KMS-11 (cell line): ENCODE measurements at regions not wholly inside any gene's neighbourhood (a gene's known extent, or its start where the extent isn't known, plus 50 kb on each side); places are given as distances from the start of the nearest gene placed in this dataset.
"Not testable (repeated sequence)": the region's sequence is repeated elsewhere in the genome, so short reads cannot be mapped to it uniquely, and the experiment has no call there.

ENCODE experiments used
- H2AFZ ChIP-seq: fragments of 200-600 bp; sonication (generic); 2 replicates; pipeline ENCODE4 v1.6.1; 2016; ENCODE audit warnings: antibody characterized with exemption, mixed run types, low read depth
- H3K27ac ChIP-seq: fragments of 200-600 bp; sonication (generic); 2 replicates; pipeline ENCODE4 v1.6.1; 2016; ENCODE audit warnings: mild to moderate bottlenecking, mixed run types
- H3K27me3 ChIP-seq: fragments of 200-600 bp; sonication (generic); 2 replicates; pipeline ENCODE4 v1.6.1; 2017; ENCODE audit warnings: mild to moderate bottlenecking, low read depth, mixed run types, moderate library complexity; ENCODE audit not compliant: insufficient read depth
- H3K36me3 ChIP-seq: fragments of 200-600 bp; sonication (generic); 2 replicates; pipeline ENCODE4 v1.6.1; 2017; ENCODE audit warnings: mild to moderate bottlenecking, mixed run types; ENCODE audit not compliant: insufficient read depth
- H3K4me1 ChIP-seq: fragments of 200-600 bp; sonication (generic); 2 replicates; pipeline ENCODE4 v1.6.1; 2016; ENCODE audit warnings: mild to moderate bottlenecking, low read depth, mixed run types; ENCODE audit not compliant: poor library complexity, severe bottlenecking
- H3K4me2 ChIP-seq: fragments of 200-600 bp; sonication (generic); 2 replicates; pipeline ENCODE4 v1.7.0; 2016; ENCODE audit warnings: mild to moderate bottlenecking, mixed run types
- H3K4me3 ChIP-seq: fragments of 200-600 bp; sonication (generic); IDR thresholded peaks from 2 replicates; pipeline ENCODE4 v1.6.1; 2017; ENCODE audit warnings: low read depth, low read length, mixed read lengths; ENCODE audit not compliant: insufficient read depth
- H3K79me2 ChIP-seq: fragments of 200-600 bp; sonication (generic); 2 replicates; pipeline ENCODE4 v1.6.1; 2016; ENCODE audit warnings: low read depth, mixed run types; ENCODE audit not compliant: insufficient read depth
- H3K9ac ChIP-seq: fragments of 200-600 bp; sonication (generic); 2 replicates; pipeline ENCODE4 v1.6.1; 2016; ENCODE audit warnings: mild to moderate bottlenecking, mixed run types
- H4K20me1 ChIP-seq: fragments of 200-600 bp; sonication (generic); 2 replicates; pipeline ENCODE4 v1.6.1; 2016; ENCODE audit warnings: mild to moderate bottlenecking, mixed run types; ENCODE audit not compliant: insufficient read depth
- CTCF ChIP-seq: fragments of 200-600 bp; sonication (generic); conservative IDR thresholded peaks from 2 replicates; pipeline ENCODE4 v1.6.1; 2017; ENCODE audit warnings: low read depth, mild to moderate bottlenecking, antibody characterized with exemption, low read length, moderate library complexity, mixed read lengths

- H3K4me3 ChIP-seq, result no peak overlapping the region
- no peaks in the 10 kb centered on the region for H3K36me3 ChIP-seq
- no peaks in the 10 kb centered on the region for H4K20me1 ChIP-seq
- H3K27ac ChIP-seq, result no peak overlapping the region
- H3K27me3 ChIP-seq, result no peaks in the 10 kb centered on the region
- no peak overlapping the region for H3K4me2 ChIP-seq
- no peaks in the 10 kb centered on the region for H3K79me2 ChIP-seq
- H2AFZ ChIP-seq, result no peak overlapping the region
- H3K4me1 ChIP-seq, result no peaks in the 10 kb centered on the region
- TF ChIP-seq CTCF, result no peak
- no peak overlapping the region for H3K9ac ChIP-seq
Measured at GRCh38 chr5:36418152-36418979, 116.7 kb upstream of the RANBP3L start.

- no peaks in the 10 kb centered on the region for H3K36me3 ChIP-seq
Measured at GRCh38 chr5:36421256-36421655, 119.6 kb upstream of the RANBP3L start.

GRCh38 chr5:36422952-36423351 lies 121.2 kb upstream of the RANBP3L start:
- Histone ChIP-seq H4K20me1 (no peaks in the 10 kb centered on the region), H3K27me3 (no peaks in the 10 kb centered on the region), H3K79me2 (no peaks in the 10 kb centered on the region), H3K9ac (no peak overlapping the region), H2AFZ (no peak overlapping the region), H3K27ac (no peak overlapping the region), H3K4me2 (no peak overlapping the region), H3K4me3 (no peak overlapping the region), H3K36me3 (no peaks in the 10 kb centered on the region), H3K4me1 (no peaks in the 10 kb centered on the region)
- no peak for TF ChIP-seq CTCF

More at GRCh38 chr5:36421256-36421655, 119.6 kb upstream of the RANBP3L start:
- Histone ChIP-seq H3K4me3 (no peak overlapping the region), H4K20me1 (no peaks in the 10 kb centered on the region), H3K4me2 (no peak overlapping the region), H3K79me2 (no peaks in the 10 kb centered on the region), H3K27me3 (no peaks in the 10 kb centered on the region), H2AFZ (no peak overlapping the region), H3K27ac (no peak overlapping the region), H3K4me1 (no peaks in the 10 kb centered on the region), H3K9ac (no peak overlapping the region)
- TF ChIP-seq CTCF, result no peak

- no peaks in the 10 kb centered on the region for H4K20me1 ChIP-seq
- no peaks in the 10 kb centered on the region for H3K79me2 ChIP-seq
- no peaks in the 10 kb centered on the region for H3K4me1 ChIP-seq
- no peak overlapping the region for H3K27ac ChIP-seq
- no peaks in the 10 kb centered on the region for H3K36me3 ChIP-seq
- no peak overlapping the region for H3K9ac ChIP-seq
- H3K4me2 ChIP-seq, result no peak overlapping the region
- no peak overlapping the region for H3K4me3 ChIP-seq
- H2AFZ ChIP-seq, result no peak overlapping the region
- no peaks in the 10 kb centered on the region for H3K27me3 ChIP-seq
- TF ChIP-seq CTCF, result no peak
Measured at GRCh38 chr5:36423578-36424307, 122.0 kb upstream of the RANBP3L start.

- not testable (repeated sequence) for H3K36me3 ChIP-seq, H3K79me2 ChIP-seq, H3K27ac ChIP-seq, H3K4me1 ChIP-seq, H4K20me1 ChIP-seq, H3K9ac ChIP-seq, H3K27me3 ChIP-seq, H3K4me3 ChIP-seq, H2AFZ ChIP-seq, H3K4me2 ChIP-seq
Measured at GRCh38 chr5:36426070-36426469, 124.4 kb upstream of the RANBP3L start.
